HG03095 (cell line): ENCODE measurements at regions not wholly inside any gene's neighbourhood (a gene's known extent, or its start where the extent isn't known, plus 50 kb on each side); places are given as distances from the start of the nearest gene placed in this dataset.
"Not testable (repeated sequence)": the region's sequence is repeated elsewhere in the genome, so short reads cannot be mapped to it uniquely, and the experiment has no call there.

Experiments
- ATAC-seq: cut with Tn5 transposase; IDR thresholded peaks from one replicate; pipeline ENCODE4 v1.9.1; 2021; ENCODE audit warnings: moderate library complexity; ENCODE audit not compliant: unreplicated experiment

DNA sequence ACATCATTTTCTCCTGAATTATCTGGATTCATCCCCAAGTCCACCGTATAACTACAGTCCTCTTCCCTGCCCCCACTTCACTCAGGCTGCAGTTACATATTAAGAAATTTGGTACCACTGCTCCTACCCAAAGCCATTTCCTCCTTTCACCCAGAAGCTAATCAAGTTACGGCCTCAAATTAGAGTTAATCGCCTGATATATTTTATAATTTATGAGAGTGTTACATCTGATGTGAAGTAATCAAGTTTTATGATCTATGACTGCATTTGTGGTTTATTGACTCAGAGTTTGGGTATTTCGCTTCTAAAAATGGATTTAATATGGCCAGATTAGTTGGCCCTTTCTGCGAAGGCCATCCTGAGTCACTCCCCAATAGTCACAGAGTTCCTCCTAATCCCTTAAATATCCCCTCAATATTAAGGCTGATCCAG, 223.6 kb upstream of the KIF2A start:
- no peak for ATAC-seq

DNA sequence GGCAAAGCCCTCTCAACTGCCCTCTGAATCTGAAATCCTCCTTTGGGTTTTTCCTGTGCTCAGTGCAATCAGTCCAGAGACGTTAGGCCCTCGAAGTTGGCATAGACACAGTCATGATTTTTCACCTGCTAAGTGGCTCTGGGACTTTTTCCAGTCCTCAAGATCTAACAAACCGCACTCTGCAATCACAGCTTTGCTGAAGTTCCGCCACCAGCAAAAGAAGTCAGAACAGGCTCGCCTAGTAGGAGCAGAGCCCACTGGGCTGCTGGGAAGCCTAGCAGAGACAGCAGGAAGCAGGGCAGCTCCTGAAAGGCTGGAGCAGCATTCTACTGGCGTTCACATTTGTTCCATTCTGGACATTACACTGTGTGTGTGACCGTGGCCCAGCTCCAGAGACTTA, 222.8 kb upstream of the KIF2A start:
- ATAC-seq, result no peak

DNA sequence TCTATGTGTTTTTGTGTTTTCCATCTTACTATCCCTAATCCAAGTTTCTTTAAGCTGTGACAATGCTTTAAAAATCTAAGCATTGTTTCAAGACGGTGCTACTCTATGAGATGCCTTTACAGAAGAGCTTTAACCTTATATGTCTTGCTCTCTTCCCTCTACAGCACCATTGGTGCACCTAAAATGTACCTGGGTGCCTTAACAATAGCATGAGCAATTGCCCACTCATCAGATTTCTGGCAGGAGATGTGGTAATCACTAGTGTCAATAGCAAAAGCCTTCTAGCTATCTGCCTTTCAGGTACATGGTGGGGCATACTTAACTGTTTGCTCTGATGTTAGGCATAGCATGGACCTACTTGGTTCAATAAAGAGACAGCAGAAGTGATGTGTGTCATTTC, 222.3 kb upstream of the KIF2A start:
- no peak for ATAC-seq

- ATAC-seq, result no peak
These were observed 221.6 kb upstream of the KIF2A start for GRCh38 chr5:62084391-62084790.

DNA sequence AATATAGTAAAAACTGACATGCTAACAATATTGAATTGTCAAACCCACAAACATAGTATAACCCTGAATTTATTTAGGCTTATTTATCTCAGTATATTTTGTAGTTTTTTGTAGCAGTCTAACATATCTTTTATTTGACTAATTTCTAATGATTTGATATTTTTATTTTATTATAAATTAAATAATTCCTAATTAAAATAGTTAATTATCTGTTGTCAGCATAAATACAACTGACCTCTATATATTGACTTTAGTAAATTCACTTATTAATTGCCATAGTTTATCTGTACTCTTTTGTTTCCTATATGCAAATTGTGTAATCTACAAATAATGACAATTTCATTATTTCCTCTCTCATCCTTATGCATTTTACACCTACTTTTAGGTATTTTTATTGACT, 215.1 kb upstream of the KIF2A start:
- ATAC-seq, result no peak

- ATAC-seq, result no peak
These were observed 212.6 kb upstream of the KIF2A start for GRCh38 chr5:62093411-62093810.

GRCh38 chr5:62093976-62094375, 212.0 kb upstream of the KIF2A start:
- no peak for ATAC-seq

GRCh38 chr5:62097361-62097760, 208.6 kb upstream of the KIF2A start:
- ATAC-seq, result no peak

DNA sequence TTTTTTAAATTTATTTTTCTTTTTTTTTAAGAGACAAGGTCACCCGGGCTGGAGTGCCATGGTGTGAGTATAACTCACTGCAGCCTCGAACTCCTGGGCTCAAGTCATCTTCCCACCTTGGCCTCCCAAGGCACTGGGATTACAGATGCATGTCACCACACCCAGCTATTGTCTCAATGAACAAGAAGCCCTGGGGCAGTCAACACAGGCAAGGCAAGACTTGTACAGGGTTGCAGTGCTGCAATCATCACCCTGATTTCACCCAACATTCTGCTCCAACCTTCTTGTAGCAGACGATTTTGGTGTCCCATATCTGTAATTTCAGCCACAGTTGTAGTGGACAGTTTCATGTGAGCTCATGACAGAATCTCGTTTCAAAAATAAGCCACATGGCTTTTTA, 205.8 kb upstream of the KIF2A start:
- ATAC-seq, result no peak

GRCh38 chr5:62103863-62104262, 202.1 kb upstream of the KIF2A start:
- not testable (repeated sequence) for ATAC-seq

DNA sequence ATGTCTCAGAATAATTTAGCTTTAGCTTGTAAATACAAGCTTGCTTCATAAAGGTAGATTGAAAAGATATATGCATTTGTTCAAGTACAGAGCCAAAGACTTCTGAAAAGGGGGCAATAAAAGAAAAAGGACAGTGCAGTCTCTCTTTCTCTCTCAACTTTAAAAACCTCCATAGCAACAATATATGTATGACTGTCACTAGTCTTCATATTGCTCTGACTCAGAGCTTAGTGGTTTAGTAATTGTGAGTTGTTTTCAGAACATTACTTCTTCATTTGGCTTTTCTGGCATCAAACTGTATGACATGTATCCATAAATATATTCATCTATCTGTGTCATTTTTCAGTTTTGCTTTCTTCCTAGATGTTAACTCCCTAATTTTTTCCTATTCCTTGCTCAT, 194.6 kb upstream of the KIF2A start:
- no peak for ATAC-seq

- no peak for ATAC-seq
These were observed 193.2 kb upstream of the KIF2A start for GRCh38 chr5:62112689-62113228.

DNA sequence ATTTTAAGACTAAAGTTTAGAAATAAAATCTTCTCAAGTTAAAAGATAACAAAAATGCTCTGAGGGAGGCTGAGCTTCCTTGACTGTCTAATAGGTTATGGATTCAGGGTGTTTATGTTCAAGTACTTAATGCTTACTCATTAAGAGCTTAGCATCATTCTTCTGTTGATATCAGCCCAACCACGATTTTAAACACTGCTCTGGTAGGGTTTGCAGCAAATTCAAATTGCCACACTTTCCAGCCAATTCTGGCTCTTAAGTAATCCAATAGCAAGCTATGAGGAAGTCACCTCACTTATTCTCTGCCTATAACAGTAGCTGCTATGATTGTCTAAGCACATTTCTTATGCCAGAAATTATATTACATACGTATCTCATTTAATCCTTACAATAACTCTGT, 191.0 kb upstream of the KIF2A start:
- ATAC-seq, result no peak

- ATAC-seq, result no peak
These were observed 181.7 kb upstream of the KIF2A start for GRCh38 chr5:62124266-62124665.

GRCh38 chr5:62126090-62126489, 179.9 kb upstream of the KIF2A start:
- ATAC-seq, result no peak

- no peak for ATAC-seq
These were observed 178.8 kb upstream of the KIF2A start for GRCh38 chr5:62127098-62127736.

DNA sequence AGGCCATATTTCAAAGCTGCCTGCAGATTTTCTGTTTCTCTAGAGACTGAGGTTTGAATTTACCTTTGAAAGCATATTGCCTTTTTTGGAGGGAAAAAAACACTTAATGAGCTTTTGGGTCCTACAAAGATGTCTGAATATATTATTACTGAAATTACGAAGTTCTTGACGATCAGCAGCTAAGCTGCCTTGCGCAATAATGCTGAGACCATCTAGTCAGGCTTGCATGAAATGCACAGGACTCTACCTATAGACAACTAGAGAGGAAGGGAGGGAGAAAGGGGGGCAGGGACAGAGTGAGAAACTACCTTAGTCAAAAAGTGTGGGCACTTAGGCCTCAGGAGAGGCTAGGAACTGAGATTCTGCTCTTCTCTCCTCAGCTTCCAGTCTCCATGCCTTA, 175.9 kb upstream of the KIF2A start:
- no peak for ATAC-seq

DNA sequence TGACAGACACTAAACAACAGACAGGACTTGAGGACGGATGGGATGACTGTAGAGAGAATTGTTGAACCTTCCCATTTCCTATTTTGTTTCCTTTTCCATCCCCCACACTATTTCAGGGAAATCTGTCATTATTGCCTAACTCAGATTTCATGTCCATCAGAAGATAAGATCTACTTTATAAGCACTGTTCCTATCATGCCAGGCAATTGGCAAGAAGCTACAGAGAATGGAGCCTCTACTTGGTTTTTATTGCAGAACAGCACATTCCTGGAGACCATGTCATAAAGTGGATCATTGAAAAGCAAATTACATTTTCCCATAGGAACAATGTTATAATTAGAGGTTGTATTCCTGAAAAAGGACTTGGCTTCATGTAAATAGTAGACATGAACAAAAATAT, 173.7 kb upstream of the KIF2A start:
- no peak for ATAC-seq

DNA sequence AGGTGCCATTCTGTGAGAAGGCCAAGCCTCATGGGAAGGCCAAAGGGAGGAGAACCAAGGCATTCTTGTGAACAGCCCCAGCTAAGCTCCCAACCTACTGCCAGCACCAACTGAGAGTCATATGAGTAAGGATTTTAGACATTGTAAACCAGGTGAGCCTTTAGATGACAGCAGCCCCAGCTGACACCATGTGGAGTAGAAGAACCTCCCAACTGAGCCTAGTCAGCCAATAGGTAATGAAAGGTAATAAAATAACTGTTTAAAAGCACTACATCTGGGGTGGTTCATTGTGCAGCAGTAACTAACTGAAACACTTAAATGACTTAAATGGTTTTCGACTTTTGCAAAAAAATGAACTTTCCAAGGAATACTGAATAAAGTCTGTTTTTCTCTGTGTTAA, 172.6 kb upstream of the KIF2A start:
- no peak for ATAC-seq

GRCh38 chr5:62134811-62135210, 171.2 kb upstream of the KIF2A start:
- no peak for ATAC-seq

GRCh38 chr5:62137628-62138027, 168.4 kb upstream of the KIF2A start:
- ATAC-seq, result no peak

DNA sequence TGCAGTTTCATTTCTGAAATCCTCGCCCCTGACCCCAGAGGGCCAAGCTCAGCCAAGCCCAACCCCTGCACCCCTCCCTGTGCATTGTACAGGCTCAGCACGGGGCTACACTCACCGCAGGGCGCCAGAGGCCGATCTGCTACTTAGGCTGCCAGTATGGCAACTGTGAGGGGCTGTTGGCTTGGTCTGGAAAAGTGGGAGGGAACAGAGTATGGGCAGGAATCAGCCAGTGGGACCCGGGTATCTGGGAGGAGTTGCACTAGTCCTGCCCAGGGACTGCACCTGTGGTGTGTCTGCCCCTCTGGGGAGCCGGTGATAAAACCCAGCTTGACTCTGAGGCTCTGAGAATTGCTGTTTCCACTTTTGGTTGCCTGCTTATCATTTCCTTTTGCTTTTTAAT, 167.4 kb upstream of the KIF2A start:
- ATAC-seq, result no peak

DNA sequence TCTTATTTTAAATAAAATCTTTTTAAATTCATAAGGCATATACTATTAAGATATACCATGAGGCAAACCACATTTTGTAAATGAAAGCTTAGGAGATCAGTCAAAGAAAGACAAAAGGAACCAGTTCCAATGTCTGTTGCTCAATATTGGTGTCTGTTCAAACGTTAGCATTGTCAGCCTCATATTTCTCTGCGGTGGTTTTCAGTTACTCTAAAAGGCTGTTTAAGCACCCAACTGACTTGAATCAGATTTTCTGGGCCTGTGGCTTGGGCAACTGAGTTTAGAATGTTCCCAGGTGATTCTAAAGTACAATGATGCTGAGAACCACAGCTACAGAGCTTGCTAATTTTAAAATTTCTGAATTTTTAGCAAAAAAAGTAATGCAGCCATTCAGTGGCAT, 166.3 kb upstream of the KIF2A start:
- ATAC-seq, result no peak
